Right renal pelvis (tissue), 4 donors: ENCODE measurements at regions not wholly inside any gene's neighbourhood (a gene's known extent, or its start where the extent isn't known, plus 50 kb on each side); places are given as distances from the start of the nearest gene placed in this dataset.

Source experiments
- DNase-seq, 4 donors: peaks; one replicate each; pipeline ENCODE4 v3.0.0-alpha.2; 2013; ENCODE audit warnings: low read depth in 4 of 4, low spot score in 3 of 4, missing footprints in 1 of 4

- no peak for DNase-seq
Observed at GRCh38 chr10:36188080-36188453, 546.0 kb upstream of the FZD8 start.

DNA sequence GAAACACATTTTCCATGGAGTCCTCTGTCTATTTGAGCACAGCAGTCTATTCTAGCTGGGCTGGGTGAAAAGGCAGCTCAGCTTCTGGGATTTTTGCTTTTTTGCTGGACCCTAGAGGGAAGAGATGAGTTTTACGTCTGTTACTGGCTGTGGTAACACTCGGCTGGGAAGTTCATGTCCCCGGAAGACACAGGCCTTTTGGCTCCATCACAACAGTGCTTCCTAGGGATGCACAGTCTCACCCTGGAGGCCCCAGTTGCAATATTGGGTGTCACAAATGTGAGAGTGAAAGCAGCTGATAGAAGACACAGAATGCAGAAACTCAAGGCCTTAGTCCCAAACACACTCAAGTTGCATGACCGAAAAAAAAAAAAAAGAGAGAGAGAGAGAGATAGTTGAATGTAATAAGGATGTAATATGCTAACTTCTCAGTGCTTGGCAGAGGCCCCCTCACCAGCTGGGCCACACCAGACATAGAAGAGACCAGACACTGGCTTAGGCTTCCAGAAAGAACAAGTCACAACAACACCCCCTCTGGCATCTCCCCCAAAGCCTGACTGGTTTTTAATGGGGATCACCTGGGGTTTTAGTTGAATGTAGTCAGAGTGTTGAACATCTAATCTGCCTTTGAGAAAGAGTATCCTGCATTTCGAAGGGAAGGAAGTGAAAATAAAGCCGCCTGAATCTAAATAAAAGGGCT is 545.4 kb upstream of the FZD8 start:
- DNase-seq = no peak

DNA sequence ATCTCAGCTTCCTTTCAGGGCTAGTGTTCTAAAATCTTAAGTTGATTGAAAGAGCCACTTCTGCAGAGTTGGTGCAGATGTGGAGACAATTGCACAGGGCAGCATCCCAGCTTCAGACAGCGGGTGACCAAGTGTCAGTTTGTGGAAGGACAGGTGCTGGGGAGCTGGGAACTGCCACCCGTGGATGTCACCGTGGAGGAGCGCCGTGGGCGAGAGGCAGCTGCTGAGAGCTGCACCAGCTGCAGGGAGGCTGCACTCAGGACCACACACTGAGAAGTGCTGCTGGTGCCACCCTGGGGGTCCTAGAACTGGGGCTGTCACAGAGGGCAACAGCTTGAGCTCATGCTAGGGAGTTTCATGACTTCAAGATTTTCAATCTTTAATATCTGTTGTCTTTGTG is 543.0 kb upstream of the FZD8 start:
- DNase-seq = no peak

DNA sequence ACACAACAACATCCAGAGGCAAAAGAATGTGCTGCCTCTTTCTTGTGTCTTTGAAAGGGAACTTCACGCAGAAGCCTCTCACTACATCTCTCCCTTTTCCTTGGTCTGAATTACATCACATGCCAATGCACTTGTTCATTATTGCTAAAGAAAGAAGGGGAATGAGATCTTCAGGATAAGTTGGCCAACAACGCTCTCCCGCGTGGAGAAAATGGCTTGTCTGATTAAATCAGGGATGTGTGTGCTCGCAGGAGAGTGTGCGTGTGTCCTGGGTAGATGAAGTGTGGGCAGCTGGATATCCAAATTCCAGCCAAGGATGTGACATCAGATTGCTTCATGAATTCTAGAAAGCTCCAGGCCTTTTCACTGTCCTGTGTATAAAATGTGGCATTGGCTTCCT is 541.6 kb upstream of the FZD8 start:
- DNase-seq = no peak

DNA sequence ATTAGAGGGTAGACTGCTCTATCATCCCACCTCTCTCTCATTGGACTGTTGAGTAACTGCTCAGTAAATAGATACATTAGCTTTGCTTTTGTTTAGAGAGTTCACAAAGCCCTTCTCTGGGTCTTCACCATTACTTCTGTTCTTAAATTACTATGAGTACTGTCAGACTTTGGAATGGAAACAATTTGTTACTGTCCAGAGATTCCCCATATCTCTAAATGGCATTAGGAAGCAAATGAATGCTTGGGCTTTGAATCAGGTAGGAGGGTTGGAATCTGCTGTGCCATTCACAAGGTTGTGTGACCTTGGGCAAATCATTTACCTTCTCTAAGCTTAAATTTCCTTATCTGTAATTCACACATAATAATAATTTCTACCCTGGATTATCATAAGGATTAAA is 541.0 kb upstream of the FZD8 start:
- no peak for DNase-seq

- DNase-seq = no peak
Observed at GRCh38 chr10:36182606-36183005, 540.5 kb upstream of the FZD8 start.

DNA sequence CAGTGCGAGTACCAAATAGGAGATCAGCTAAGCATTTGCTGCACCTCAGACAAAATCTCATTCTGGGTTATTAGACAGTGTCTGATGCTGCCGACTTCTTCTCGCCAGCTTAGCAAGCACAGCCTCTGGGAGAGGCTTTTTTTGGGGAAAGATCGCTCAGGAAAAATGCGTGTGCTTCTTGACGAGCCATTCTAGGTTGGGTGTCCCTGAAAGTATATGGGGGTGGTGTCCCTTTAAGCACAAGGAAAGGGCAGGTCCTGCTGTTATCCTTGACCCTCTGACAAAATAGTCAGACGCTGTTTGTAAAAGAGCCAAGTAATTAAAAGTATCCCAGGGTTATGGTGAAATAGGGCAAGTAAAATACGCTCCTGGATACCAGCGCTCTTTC is 540.1 kb upstream of the FZD8 start:
- DNase-seq = no peak

DNA sequence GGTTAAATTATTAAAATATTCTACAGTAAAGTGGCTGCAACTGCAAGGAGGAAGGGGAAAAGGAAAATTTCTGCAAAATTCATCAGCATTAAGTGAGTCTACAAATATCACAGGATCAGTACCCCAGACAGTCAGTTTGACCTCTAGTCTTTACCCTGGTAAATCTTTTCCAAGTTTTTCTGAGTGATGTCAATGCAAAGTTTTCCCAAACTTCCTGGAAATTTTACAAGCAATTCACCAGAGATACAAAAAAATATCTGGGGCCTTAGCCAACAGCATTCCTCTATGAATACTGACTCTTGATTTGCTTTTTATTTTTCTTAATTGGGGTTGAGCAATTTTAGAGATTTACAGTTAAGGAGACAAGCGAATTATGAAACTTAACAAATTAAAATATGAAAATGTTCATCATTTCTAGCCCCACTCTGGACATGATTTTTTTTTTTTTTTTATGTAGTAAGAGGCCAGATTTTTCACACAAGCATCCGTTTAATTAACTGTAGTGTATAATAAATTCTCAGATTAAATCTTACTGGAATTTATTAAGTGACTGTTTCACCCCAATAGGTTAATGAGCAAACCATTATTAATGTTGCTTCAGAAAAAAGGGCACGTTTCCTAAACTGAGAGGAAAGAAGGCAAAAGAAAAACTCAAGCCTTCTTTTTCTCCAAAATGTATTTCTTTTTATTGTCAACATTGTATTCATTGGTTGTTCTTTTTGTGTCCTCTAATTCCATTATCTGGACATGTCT is 539.5 kb upstream of the FZD8 start:
- DNase-seq = peak in 1 of 4 donors; percentile 34

DNA sequence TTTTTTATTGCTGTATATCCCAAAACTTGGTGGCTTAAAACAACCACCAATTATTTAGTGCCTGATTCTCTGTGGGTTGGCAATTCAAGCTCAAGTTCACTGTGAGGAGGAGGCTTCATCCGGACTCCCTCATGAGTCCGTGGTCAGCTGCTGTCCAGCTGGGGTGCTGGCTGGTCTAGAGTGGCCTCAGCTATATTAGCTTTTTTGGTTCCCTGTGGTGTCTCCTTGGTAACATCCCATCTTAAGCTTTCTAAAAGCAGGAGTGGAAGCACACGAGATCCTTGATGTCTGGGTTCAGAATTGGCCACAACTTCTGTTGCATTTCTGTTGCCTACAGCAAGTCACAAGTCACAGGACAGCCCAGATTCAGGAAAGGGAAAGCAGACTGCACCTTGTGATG is 536.5 kb upstream of the FZD8 start:
- no peak for DNase-seq

- DNase-seq = no peak
Observed at GRCh38 chr10:36177071-36177470, 535.0 kb upstream of the FZD8 start.

DNA sequence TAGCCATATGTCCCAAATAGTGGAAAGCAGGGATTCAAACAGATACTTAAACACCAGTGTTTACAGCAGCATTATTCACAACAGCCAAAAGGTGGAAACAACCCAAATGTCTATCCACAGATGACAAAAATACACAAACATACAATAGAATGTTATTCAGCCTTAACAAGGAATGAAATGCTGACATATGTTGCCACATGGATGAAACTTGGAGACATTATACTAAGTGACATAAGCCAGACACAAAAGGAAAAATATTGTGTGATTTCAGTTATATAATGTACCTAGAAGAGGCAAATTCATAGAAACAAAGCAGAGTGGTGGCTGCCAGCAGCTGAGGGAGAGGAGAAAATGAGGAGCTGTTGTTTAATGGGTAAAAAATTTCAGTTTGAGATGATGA is 533.9 kb upstream of the FZD8 start:
- DNase-seq = no peak

DNA sequence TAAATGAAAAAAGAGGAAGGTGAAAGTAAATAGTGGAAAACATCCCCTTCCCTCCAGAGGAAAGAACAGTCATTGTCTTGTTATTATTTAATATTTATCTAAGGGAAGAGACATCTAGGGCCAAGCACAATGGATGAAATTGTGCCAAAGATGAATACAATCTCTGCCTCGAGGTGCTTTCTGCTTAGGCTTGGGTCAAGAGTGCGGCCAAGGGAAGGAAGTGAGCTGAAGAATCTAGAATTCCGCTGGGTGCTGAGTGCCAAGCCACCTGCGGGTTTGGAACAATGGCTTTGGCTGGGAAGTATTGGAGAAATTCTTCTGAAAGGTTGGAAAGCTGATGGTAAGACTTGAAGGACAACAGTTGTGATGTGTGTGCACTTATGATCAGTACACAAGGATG is 531.3 kb upstream of the FZD8 start:
- DNase-seq = no peak

- peak in 2 of 4 donors; percentile 44 to 60 for DNase-seq
Observed at GRCh38 chr10:36171953-36172940, 530.2 kb upstream of the FZD8 start.

DNA sequence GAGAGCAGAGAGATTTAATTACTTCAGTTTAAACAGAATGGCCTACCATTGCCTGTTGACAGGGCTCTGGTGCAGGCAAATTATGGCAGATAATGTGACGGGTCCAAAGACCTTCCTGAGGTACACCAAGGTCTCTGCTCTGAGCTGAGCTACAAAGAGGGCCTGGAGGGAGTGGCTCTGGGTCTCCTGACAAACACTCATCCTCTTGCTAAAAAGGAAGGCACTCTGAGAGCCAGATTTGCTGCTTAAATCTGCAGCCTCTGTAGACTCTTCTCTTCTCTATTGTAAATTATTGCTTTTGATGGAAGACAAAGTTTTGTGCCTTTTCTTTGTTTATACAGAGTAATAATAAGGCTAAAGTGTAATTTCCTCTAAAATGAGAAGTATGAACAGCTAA is 529.5 kb upstream of the FZD8 start:
- DNase-seq = peak in 1 of 4 donors; percentile 28

- no peak for DNase-seq
Observed at GRCh38 chr10:36170943-36171501, 528.9 kb upstream of the FZD8 start.

GRCh38 chr10:36170142-36170719 is 528.1 kb upstream of the FZD8 start:
- no peak for DNase-seq

- no peak for DNase-seq
Observed at GRCh38 chr10:36168777-36169176, 526.7 kb upstream of the FZD8 start.

GRCh38 chr10:36164556-36165504 is 522.7 kb upstream of the FZD8 start:
- DNase-seq = no peak

DNA sequence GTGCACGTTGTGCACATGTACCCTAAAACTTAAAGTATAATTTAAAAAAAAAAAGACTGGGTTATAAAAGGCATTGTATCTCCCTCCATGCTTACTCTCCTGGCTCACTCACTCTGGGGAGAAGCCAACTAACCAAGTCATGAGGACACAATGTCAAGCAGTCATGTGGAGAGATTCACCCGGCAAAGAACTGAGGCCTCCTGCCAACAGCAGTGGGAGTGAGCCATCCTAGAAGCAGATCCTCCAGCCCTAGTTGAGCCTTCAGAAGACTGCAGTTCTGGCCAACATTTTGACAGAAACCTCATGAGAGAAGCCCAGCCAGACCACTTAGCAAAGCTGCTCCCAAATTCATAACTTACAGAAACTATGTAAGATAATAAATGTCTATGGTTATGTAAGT is 521.7 kb upstream of the FZD8 start:
- no peak for DNase-seq
